Esophagus squamous epithelium (tissue), 5 donors: ENCODE measurements at regions not wholly inside any gene's neighbourhood (a gene's known extent, or its start where the extent isn't known, plus 50 kb on each side); places are given as distances from the start of the nearest gene placed in this dataset.

Source experiments
- DNase-seq: peaks from one replicate; lab custom pipeline; 2025; lab: John Stamatoyannopoulos, UW
- H3K27ac ChIP-seq, 4 donors: fragments of 200-600 bp; sonication (generic); one replicate each; pipeline ENCODE4 v1.5.1; 2016 to 2019; ENCODE audit warnings: mild to moderate bottlenecking in 1 of 4
- H3K27me3 ChIP-seq, 4 donors: fragments of 200-600 bp; sonication (generic); 1 replicate in 3 of 4; 2 replicates in 1 of 4; pipeline versions ENCODE4 v1.5.1 to v1.6.0; 2017 to 2021; ENCODE audit warnings: antibody characterized with exemption in 1 of 4
- H3K36me3 ChIP-seq, 3 donors: fragments of 200-600 bp; sonication (generic); one replicate each; pipeline ENCODE4 v1.5.1; 2016 to 2019
- H3K4me1 ChIP-seq, 3 donors: fragments of 200-600 bp; sonication (generic); one replicate each; pipeline ENCODE4 v1.5.1; 2017 to 2019
- H3K4me3 ChIP-seq, 4 donors: fragments of 200-600 bp; sonication (generic); 1 replicate in 3 of 4; 2 replicates in 1 of 4; pipeline ENCODE4 v1.5.1; 2016 to 2019; ENCODE audit warnings: mild to moderate bottlenecking in 2 of 4, moderate library complexity in 1 of 4
- H3K9me3 ChIP-seq, 3 donors: fragments of 200-600 bp; sonication (generic); one replicate each; pipeline ENCODE4 v1.5.1; 2016 to 2019
- POLR2A ChIP-seq, 4 donors: fragments of 450-650 bp; IDR thresholded peaks; one replicate each; pipeline ENCODE4 v1.6.1; 2017; ENCODE audit warnings: antibody characterized with exemption in 4 of 4, mild to moderate bottlenecking in 4 of 4, moderate library complexity in 3 of 4
- WGBS, 2 donors: methylation state at CpG; one replicate each; pipeline ENCODE4 v1.1.5; 2018; 5-methylcytosine and 5-hydroxymethylcytosine counted together
- intact Hi-C: fragments of 100-400 bp; cut with DNase I; formaldehyde crosslinking; loops from one replicate; pipeline ENCODE4 v1.15.0; 2022
- TF ChIP-seq, protein P1 (sequence below), 6 experiments: fragments of 450-650 bp in 4 of 6; fragments of 200-600 bp in 2 of 6; sonication (generic) in 2 of 6; IDR thresholded peaks; one replicate each; pipeline ENCODE4 v1.5.1; 2016 to 2019; ENCODE audit warnings: antibody characterized with exemption in 6 of 6, mild to moderate bottlenecking in 4 of 6, moderate library complexity in 4 of 6
- donor health status: DM: yes; HTN: yes; CAD: no.

DNA sequence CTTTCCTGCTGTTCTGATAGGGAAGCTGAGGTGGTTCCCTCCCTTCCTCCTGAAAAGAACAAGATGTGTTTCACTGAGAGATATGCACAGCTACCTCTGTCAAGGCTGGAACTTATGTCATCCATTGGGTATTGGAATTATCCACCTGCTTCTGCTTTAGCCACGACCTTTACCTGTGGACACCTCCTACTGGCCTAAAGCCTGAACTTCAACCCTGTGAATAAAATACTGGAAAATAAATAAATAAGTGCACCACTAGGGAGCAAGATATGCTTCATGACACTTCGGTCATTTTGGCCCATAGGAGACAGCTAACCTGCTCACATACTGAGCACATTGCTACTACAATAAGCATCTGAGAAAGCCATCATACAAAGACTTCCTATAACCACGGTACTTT, 419.9 kb upstream of the NWD2 start:
- Histone ChIP-seq H3K4me3 (no peak overlapping the region), H3K36me3 (no peaks in the 10 kb centered on the region), H3K27ac (no peak overlapping the region), H3K27me3 (no peaks in the 10 kb centered on the region), H3K9me3 (no peaks in the 10 kb centered on the region), H3K4me1 (no peaks in the 10 kb centered on the region)
- intact Hi-C loops: no loop called here
- TF ChIP-seq POLR2A (IDR thresholded peaks at IDR 0.05): no peak
- TF ChIP-seq, protein P1, sequence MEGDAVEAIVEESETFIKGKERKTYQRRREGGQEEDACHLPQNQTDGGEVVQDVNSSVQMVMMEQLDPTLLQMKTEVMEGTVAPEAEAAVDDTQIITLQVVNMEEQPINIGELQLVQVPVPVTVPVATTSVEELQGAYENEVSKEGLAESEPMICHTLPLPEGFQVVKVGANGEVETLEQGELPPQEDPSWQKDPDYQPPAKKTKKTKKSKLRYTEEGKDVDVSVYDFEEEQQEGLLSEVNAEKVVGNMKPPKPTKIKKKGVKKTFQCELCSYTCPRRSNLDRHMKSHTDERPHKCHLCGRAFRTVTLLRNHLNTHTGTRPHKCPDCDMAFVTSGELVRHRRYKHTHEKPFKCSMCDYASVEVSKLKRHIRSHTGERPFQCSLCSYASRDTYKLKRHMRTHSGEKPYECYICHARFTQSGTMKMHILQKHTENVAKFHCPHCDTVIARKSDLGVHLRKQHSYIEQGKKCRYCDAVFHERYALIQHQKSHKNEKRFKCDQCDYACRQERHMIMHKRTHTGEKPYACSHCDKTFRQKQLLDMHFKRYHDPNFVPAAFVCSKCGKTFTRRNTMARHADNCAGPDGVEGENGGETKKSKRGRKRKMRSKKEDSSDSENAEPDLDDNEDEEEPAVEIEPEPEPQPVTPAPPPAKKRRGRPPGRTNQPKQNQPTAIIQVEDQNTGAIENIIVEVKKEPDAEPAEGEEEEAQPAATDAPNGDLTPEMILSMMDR (IDR thresholded peaks at IDR 0.05): peak in 1 of 6 experiments; percentile 37
- WGBS, 2 donors: 56 to 84% methylated on average over 2 to 3 of the region's 3 CpGs
- DNase-seq: no peak

DNA sequence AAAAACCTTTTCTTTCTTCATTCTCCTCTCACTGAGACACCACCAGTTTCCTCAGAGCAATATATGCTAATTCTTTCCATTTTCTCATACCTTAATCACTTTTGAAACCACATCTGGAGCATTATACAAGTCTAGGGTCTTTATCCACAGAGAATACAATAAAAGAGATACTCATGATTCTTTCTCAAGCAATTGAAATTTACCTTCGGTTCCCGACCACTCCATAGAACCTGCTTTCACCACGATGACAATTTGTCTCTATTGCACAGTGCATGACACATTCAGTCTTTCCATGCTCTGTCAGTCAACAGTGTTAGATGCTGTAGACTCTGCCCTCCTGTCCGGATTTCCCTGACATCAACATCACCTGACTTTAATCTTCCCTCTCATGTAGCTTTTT, 409.3 kb upstream of the NWD2 start:
- Histone ChIP-seq H3K36me3 (no peaks in the 10 kb centered on the region), H3K4me3 (no peak overlapping the region), H3K27me3 (no peaks in the 10 kb centered on the region), H3K4me1 (no peaks in the 10 kb centered on the region), H3K27ac (no peak overlapping the region), H3K9me3 (no peaks in the 10 kb centered on the region)
- intact Hi-C loops: no loop called here
- 60 to 72% methylated on average over 4 of the region's 4 CpGs for WGBS, 2 donors
- DNase-seq: no peak
- TF ChIP-seq, protein P1 (IDR thresholded peaks at IDR 0.05): no peak
- TF ChIP-seq POLR2A (IDR thresholded peaks at IDR 0.05): no peak

DNA sequence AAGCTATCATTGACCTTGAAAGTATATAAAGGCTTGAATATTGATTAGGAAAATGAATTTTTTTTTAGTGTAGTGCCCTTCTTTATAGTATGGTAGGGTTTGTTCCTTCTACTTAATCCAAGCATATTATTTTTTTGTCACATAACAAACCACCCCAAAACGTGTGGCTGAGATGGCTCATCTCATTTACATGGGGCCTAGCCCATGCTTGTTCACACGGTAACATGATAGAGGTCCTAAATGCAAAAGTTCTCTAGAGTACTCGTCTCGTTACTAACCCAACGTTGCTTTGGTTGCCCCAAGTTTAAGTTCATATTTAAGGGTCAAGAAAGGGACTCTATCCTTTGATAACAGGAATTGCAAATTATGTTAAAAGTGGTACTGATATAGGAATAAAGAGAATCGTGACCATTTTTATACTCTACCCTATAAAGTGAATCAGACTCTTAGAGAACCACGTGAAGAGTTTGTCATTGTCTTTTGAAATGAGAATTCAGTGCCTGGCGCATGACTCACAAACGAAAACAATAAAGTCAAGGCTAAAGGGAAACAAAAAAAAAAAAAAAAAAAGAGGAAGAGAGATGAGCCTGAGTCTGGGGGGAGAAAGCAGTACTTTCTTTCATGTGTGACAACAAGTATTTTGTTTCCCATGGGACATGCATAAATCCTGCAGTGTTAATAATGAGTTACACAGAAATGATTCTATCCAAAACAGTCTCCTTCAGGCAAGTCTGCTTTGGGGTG, 402.8 kb upstream of the NWD2 start:
- TF ChIP-seq POLR2A (IDR thresholded peaks at IDR 0.05): no peak
- TF ChIP-seq, protein P1 (IDR thresholded peaks at IDR 0.05): no peak
- no peaks in the 10 kb centered on the region for H3K9me3 ChIP-seq
- H3K36me3 ChIP-seq: no peaks in the 10 kb centered on the region
- no peak overlapping the region for H3K27ac ChIP-seq
- intact Hi-C loops: no loop called here
- H3K27me3 ChIP-seq: no peaks in the 10 kb centered on the region
- H3K4me1 ChIP-seq: no peaks in the 10 kb centered on the region
- no peak for DNase-seq
- 59 to 65% methylated on average over 9 of the region's 9 CpGs for WGBS, 2 donors
- no peak overlapping the region for H3K4me3 ChIP-seq

DNA sequence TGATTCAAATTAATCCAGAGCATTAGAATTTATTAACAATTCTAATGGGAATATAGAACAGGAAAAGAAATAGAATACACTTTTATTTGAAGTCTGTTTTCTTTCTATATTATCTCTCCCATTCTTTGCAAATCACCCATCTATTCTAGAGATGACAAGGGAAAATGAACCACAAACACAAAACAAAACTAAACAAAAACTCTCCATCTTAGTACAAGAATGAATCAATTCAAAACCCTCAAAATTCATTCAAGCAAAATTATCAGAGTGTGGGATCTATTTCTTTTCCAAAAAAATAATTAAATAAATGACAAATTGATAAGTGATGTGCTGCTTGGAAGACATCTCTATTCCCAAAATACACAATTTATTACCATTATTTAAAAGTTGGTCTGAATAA, 400.1 kb upstream of the NWD2 start:
- no peaks in the 10 kb centered on the region for H3K4me1 ChIP-seq
- TF ChIP-seq, protein P1 (IDR thresholded peaks at IDR 0.05): no peak
- no peak for TF ChIP-seq POLR2A (IDR thresholded peaks at IDR 0.05)
- no peaks in the 10 kb centered on the region for H3K36me3 ChIP-seq
- H3K4me3 ChIP-seq: no peak overlapping the region
- no peaks in the 10 kb centered on the region for H3K27me3 ChIP-seq
- intact Hi-C loops: no loop called here
- no peak for DNase-seq
- no peak overlapping the region for H3K27ac ChIP-seq
- no peaks in the 10 kb centered on the region for H3K9me3 ChIP-seq

DNA sequence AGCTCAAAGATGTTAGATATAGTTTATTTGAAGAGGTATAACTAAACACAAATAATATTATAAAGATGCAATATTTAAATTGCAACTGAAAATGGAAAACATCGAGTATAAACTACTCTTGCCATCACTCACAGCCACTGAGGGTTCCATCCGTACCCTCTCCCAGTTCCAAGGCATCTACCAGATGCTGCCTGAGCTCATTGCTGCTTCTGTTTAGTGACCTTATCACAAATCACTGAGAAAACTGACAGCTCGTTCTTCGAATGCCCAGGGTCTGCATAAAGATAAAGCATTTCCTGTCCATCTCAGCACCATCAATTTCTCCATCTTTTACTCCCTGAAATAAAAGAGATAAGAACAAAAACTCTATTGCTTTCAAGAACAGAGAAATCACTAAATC, 391.7 kb upstream of the NWD2 start:
- no peak for TF ChIP-seq POLR2A (IDR thresholded peaks at IDR 0.05)
- TF ChIP-seq, protein P1 (IDR thresholded peaks at IDR 0.05): no peak
- 32 to 51% methylated on average over 4 of the region's 4 CpGs for WGBS, 2 donors
- no peak for DNase-seq
- no peaks in the 10 kb centered on the region for H3K4me1 ChIP-seq
- no peaks in the 10 kb centered on the region for H3K27me3 ChIP-seq
- intact Hi-C loops: no loop called here
- no peak overlapping the region for H3K27ac ChIP-seq
- no peak overlapping the region for H3K4me3 ChIP-seq
- no peaks in the 10 kb centered on the region for H3K9me3 ChIP-seq
- no peaks in the 10 kb centered on the region for H3K36me3 ChIP-seq
